H1 (cell line): ENCODE measurements at regions not wholly inside any gene's neighbourhood (a gene's known extent, or its start where the extent isn't known, plus 50 kb on each side); places are given as distances from the start of the nearest gene placed in this dataset.

Experiments
- ASH2L ChIP-seq: fragments of 200-600, 300-600 bp; sonication (generic); IDR thresholded peaks from one replicate; pipeline ENCODE4 v1.7.1; 2017; ENCODE audit warnings: low read length
- CBX8 ChIP-seq: fragments of 300-800, 300-1000 bp; sonication (generic); IDR thresholded peaks from 2 replicates; pipeline ENCODE4 v1.7.1; 2016; ENCODE audit warnings: low read depth, low read length, borderline replicate concordance
- CHD7 ChIP-seq: fragments of 300-600 bp; sonication (generic); IDR thresholded peaks from 2 replicates; pipeline ENCODE4 v1.7.1; 2012; ENCODE audit warnings: low read length, moderate library complexity, mild to moderate bottlenecking, inconsistent platforms; ENCODE audit not compliant: insufficient replicate concordance
- CTCF ChIP-seq, 3 experiments: IDR thresholded peaks; 1 replicate in 2 of 3; 2 replicates in 1 of 3; pipeline versions ENCODE4 v1.5.1 to v1.6.1; 2011; ENCODE audit warnings: low read length in 3 of 3, mild to moderate bottlenecking in 3 of 3, inconsistent platforms in 2 of 3, low read depth in 1 of 3, moderate library complexity in 1 of 3; ENCODE audit not compliant: insufficient read depth in 1 of 3; ENCODE audit errors: control extremely low read depth in 1 of 3
- KDM5A ChIP-seq: fragments of 200-600 bp; IDR thresholded peaks from 2 replicates; pipeline ENCODE4 v1.7.1; 2012; ENCODE audit warnings: mild to moderate bottlenecking, low read length, inconsistent platforms, mixed read lengths
- RAD21 ChIP-seq, 2 experiments: IDR thresholded peaks in 1 of 2; conservative IDR thresholded peaks in 1 of 2; 2 replicates each; pipeline ENCODE4 v1.6.1; 2011; ENCODE audit warnings: low read depth in 2 of 2, low read length in 2 of 2, improper control_type of control experiment in 1 of 2, inconsistent platforms in 1 of 2, mild to moderate bottlenecking in 1 of 2, moderate library complexity in 1 of 2
- RNF2 ChIP-seq: fragments of 200-900, 300-1000 bp; sonication (generic); IDR thresholded peaks from 2 replicates; pipeline ENCODE4 v1.7.1; 2016; ENCODE audit warnings: borderline replicate concordance, low read depth, mild to moderate bottlenecking, antibody characterized with exemption, low read length; ENCODE audit not compliant: poor library complexity, severe bottlenecking; ENCODE audit errors: missing control alignments
- SIX5 ChIP-seq: IDR thresholded peaks from 2 replicates; pipeline ENCODE4 v1.6.1; 2011; ENCODE audit warnings: mild to moderate bottlenecking, low read depth, low read length
- TAF7 ChIP-seq: optimal IDR thresholded peaks from 2 replicates; pipeline ENCODE3; 2011; ENCODE audit warnings: low read depth, mild to moderate bottlenecking, inconsistent platforms, low read length, moderate library complexity, borderline replicate concordance

- TF ChIP-seq CHD7 = no peak
- no peak for TF ChIP-seq CTCF (IDR thresholded peaks at IDR 0.05; ENCODE audit: control extremely low read depth in 1 of 3, insufficient read depth in 1 of 3, low read depth in 1 of 3, low read length in 3 of 3)
- TF ChIP-seq TAF7 = no peak
- TF ChIP-seq KDM5A = no peak
- no peak for TF ChIP-seq SIX5
- TF ChIP-seq RAD21 (IDR thresholded peaks at IDR 0.05 in 1 of 2, conservative IDR thresholded peaks at IDR 0.05 in 1 of 2; ENCODE audit: low read depth in 2 of 2, low read length in 2 of 2) = no peak
- TF ChIP-seq RNF2 = no peak
- no peak for TF ChIP-seq ASH2L
- no peak for TF ChIP-seq CBX8
Observed at GRCh38 chr6:42502990-42503389, 51.3 kb upstream of the TRERF1 start (continued).
